HFFc6 (cell line): ENCODE measurements at regions not wholly inside any gene's neighbourhood (a gene's known extent, or its start where the extent isn't known, plus 50 kb on each side); places are given as distances from the start of the nearest gene placed in this dataset.

ENCODE experiments used
- DNase-seq: peaks from one replicate; pipeline ENCODE4 v3.0.0-alpha.2; 2018
- H3K27ac Mint-ChIP-seq: 2 replicates; pipeline ENCODE4 v1.8.0; 2020; ENCODE audit warnings: mild to moderate bottlenecking, mixed read lengths
- H3K27me3 Mint-ChIP-seq: 2 replicates; pipeline ENCODE4 v1.8.0; 2021; ENCODE audit warnings: mild to moderate bottlenecking, moderate library complexity, mixed read lengths; ENCODE audit not compliant: insufficient read depth
- H3K36me3 Mint-ChIP-seq: 2 replicates; pipeline ENCODE4 v1.8.0; 2021; ENCODE audit warnings: low read depth, mixed read lengths
- H3K4me1 Mint-ChIP-seq: 2 replicates; pipeline ENCODE4 v1.8.0; 2020; ENCODE audit warnings: low read depth, mixed read lengths
- H3K4me3 Mint-ChIP-seq: 2 replicates; pipeline ENCODE4 v1.8.0; 2020; ENCODE audit warnings: mild to moderate bottlenecking, moderate library complexity, mixed read lengths
- H3K9me3 Mint-ChIP-seq: 2 replicates; pipeline ENCODE4 v1.8.0; 2020; ENCODE audit warnings: mild to moderate bottlenecking, mixed read lengths
- CTCF ChIP-seq: fragments of 200-600 bp; sonication (generic); IDR thresholded peaks from 2 replicates; pipeline ENCODE4 v1.5.0; 2021; ENCODE audit warnings: antibody characterized with exemption, mild to moderate bottlenecking

- H3K9me3 Mint-ChIP-seq: peaks cover 42% of the 10 kb centered on the region
- no peaks in the 10 kb centered on the region for H3K27me3 Mint-ChIP-seq
- H3K36me3 Mint-ChIP-seq: no peaks in the 10 kb centered on the region
- no peak overlapping the region for H3K4me3 Mint-ChIP-seq
- no peak overlapping the region for H3K27ac Mint-ChIP-seq
- no peaks in the 10 kb centered on the region for H3K4me1 Mint-ChIP-seq
- TF ChIP-seq CTCF: no peak
- DNase-seq: no peak
Observed at GRCh38 chr2:103294420-103294819, 532.6 kb downstream of the TMEM182 start.

GRCh38 chr2:103295591-103295990 is 533.8 kb downstream of the TMEM182 start:
- Mint-ChIP-seq H3K9me3 (peaks cover 35% of the 10 kb centered on the region), H3K36me3 (no peaks in the 10 kb centered on the region), H3K27me3 (no peaks in the 10 kb centered on the region), H3K4me1 (no peaks in the 10 kb centered on the region), H3K27ac (no peak overlapping the region), H3K4me3 (no peak overlapping the region)
- TF ChIP-seq CTCF: no peak
- no peak for DNase-seq

GRCh38 chr2:103324671-103325070 is 562.8 kb downstream of the TMEM182 start:
- Mint-ChIP-seq H3K27me3 (no peaks in the 10 kb centered on the region), H3K9me3 (peaks cover 28% of the 10 kb centered on the region), H3K36me3 (no peaks in the 10 kb centered on the region), H3K4me1 (no peaks in the 10 kb centered on the region), H3K27ac (no peak overlapping the region), H3K4me3 (no peak overlapping the region)
- no peak for DNase-seq
- TF ChIP-seq CTCF: no peak

- no peak for TF ChIP-seq CTCF
- Mint-ChIP-seq H3K4me1 (no peaks in the 10 kb centered on the region), H3K27ac (no peak overlapping the region), H3K4me3 (no peak overlapping the region), H3K9me3 (peaks cover 20% of the 10 kb centered on the region), H3K27me3 (no peaks in the 10 kb centered on the region), H3K36me3 (no peaks in the 10 kb centered on the region)
- no peak for DNase-seq
Observed at GRCh38 chr2:103327386-103327785, 565.6 kb downstream of the TMEM182 start.

- no peak for DNase-seq
- Mint-ChIP-seq H3K9me3 (peaks cover 18% of the 10 kb centered on the region), H3K27me3 (no peaks in the 10 kb centered on the region), H3K27ac (no peak overlapping the region), H3K4me1 (no peaks in the 10 kb centered on the region), H3K36me3 (no peaks in the 10 kb centered on the region), H3K4me3 (no peak overlapping the region)
- TF ChIP-seq CTCF: no peak
Observed at GRCh38 chr2:103327966-103328365, 566.1 kb downstream of the TMEM182 start.

GRCh38 chr2:103335403-103335802 is 573.6 kb downstream of the TMEM182 start:
- Mint-ChIP-seq H3K36me3 (no peaks in the 10 kb centered on the region), H3K27ac (no peak overlapping the region), H3K9me3 (peaks cover 33% of the 10 kb centered on the region), H3K4me1 (no peaks in the 10 kb centered on the region), H3K27me3 (no peaks in the 10 kb centered on the region), H3K4me3 (no peak overlapping the region)
- DNase-seq: no peak
- TF ChIP-seq CTCF: no peak
